OCI-LY1 (cell line): ENCODE measurements at regions not wholly inside any gene's neighbourhood (a gene's known extent, or its start where the extent isn't known, plus 50 kb on each side); places are given as distances from the start of the nearest gene placed in this dataset.

ENCODE experiments used
- H2AFZ ChIP-seq: fragments of 200-600 bp; sonication (generic), shearing (Covaris generic); 2 replicates; pipeline ENCODE4 v1.6.0; 2014; ENCODE audit warnings: antibody characterized with exemption, mild to moderate bottlenecking, low read length
- H3F3A ChIP-seq: fragments of 200-600 bp; sonication (generic), shearing (Covaris generic); 2 replicates; pipeline ENCODE4 v1.6.0; 2014; ENCODE audit warnings: mild to moderate bottlenecking, antibody characterized with exemption, low read length, moderate library complexity; ENCODE audit not compliant: insufficient read depth
- H3K27ac ChIP-seq: fragments of 200-600 bp; sonication (generic); 2 replicates; pipeline ENCODE4 v1.5.1; 2014; ENCODE audit warnings: low read length, mixed run types, mild to moderate bottlenecking, low read depth; ENCODE audit not compliant: poor library complexity, severe bottlenecking
- H3K27me3 ChIP-seq: fragments of 200-600 bp; sonication (generic); 2 replicates; pipeline ENCODE4 v1.6.0; 2014; ENCODE audit warnings: antibody characterized with exemption, mild to moderate bottlenecking, low read length, moderate library complexity; ENCODE audit not compliant: insufficient read depth
- H3K36me3 ChIP-seq: fragments of 200-600 bp; sonication (generic); 2 replicates; pipeline ENCODE4 v1.6.1; 2014; ENCODE audit warnings: mild to moderate bottlenecking, antibody characterized with exemption, low read length, moderate library complexity, mixed read lengths; ENCODE audit not compliant: insufficient read depth
- H3K4me1 ChIP-seq: fragments of 200-600 bp; sonication (generic); 2 replicates; pipeline ENCODE4 v1.5.1; 2014; ENCODE audit warnings: mild to moderate bottlenecking, low read length, moderate library complexity; ENCODE audit not compliant: insufficient read depth, severe bottlenecking
- H3K4me2 ChIP-seq: fragments of 200-600 bp; sonication (generic), shearing (Covaris generic); 2 replicates; pipeline ENCODE4 v1.6.1; 2014; ENCODE audit warnings: low read length
- H3K4me3 ChIP-seq: fragments of 200-600 bp; sonication (generic); 2 replicates; pipeline ENCODE4 v1.5.1; 2014; ENCODE audit warnings: low read length, low read depth, mild to moderate bottlenecking, mixed read lengths; ENCODE audit not compliant: poor library complexity, severe bottlenecking
- H3K79me2 ChIP-seq: fragments of 200-600 bp; shearing (Covaris generic); 2 replicates; pipeline ENCODE4 v1.6.1; 2016; ENCODE audit warnings: mixed run types, low read length, mixed read lengths; ENCODE audit not compliant: insufficient read depth
- H3K9ac ChIP-seq: fragments of 200-600 bp; sonication (generic), shearing (Covaris generic); 2 replicates; pipeline ENCODE4 v1.6.1; 2014; ENCODE audit warnings: mild to moderate bottlenecking, low read length, mixed read lengths
- H3K9me2 ChIP-seq: fragments of 200-600 bp; sonication (generic), shearing (Covaris generic); 2 replicates; pipeline ENCODE4 v1.6.1; 2014; ENCODE audit warnings: low read depth, mild to moderate bottlenecking, low read length, mixed read lengths
- H3K9me3 ChIP-seq: fragments of 200-600 bp; shearing (Covaris generic); 2 replicates; pipeline ENCODE4 v1.6.1; 2014; ENCODE audit warnings: low read length, mixed read lengths
- H4K20me1 ChIP-seq: fragments of 200-600 bp; sonication (generic), shearing (Covaris generic); 2 replicates; pipeline ENCODE4 v1.6.0; 2016; ENCODE audit warnings: mild to moderate bottlenecking, low read length; ENCODE audit not compliant: insufficient read depth
- CTCF ChIP-seq: fragments of 200-600 bp; sonication (generic), shearing (Covaris generic); IDR thresholded peaks from 2 replicates; pipeline ENCODE4 v1.5.1; 2017; ENCODE audit warnings: mild to moderate bottlenecking, antibody characterized with exemption, low read length, moderate library complexity, mixed read lengths
- EZH2 ChIP-seq: fragments of 200-600 bp; sonication (generic), shearing (Covaris generic); IDR thresholded peaks from 2 replicates; pipeline ENCODE4 v1.8.0; 2017; ENCODE audit warnings: borderline replicate concordance, mixed run types, mild to moderate bottlenecking, antibody characterized with exemption, low read length, moderate library complexity, mixed read lengths

GRCh38 chr3:5545719-5546118 lies 358.2 kb downstream of the EDEM1 start:
- Histone ChIP-seq H3K36me3 (no peaks in the 10 kb centered on the region), H4K20me1 (no peaks in the 10 kb centered on the region), H3K4me2 (no peak overlapping the region), H3K4me3 (no peak overlapping the region), H3K79me2 (no peaks in the 10 kb centered on the region), H3K4me1 (no peaks in the 10 kb centered on the region), H3F3A (no peaks in the 10 kb centered on the region), H2AFZ (no peak overlapping the region), H3K27ac (no peak overlapping the region), H3K9me2 (no peaks in the 10 kb centered on the region), H3K9me3 (no peaks in the 10 kb centered on the region), H3K9ac (no peak overlapping the region), H3K27me3 (no peaks in the 10 kb centered on the region)
- TF ChIP-seq CTCF, result no peak
- no peak for TF ChIP-seq EZH2

- no peaks in the 10 kb centered on the region for H3K4me1 ChIP-seq
- H3K36me3 ChIP-seq, result no peaks in the 10 kb centered on the region
- H3K27ac ChIP-seq, result no peak overlapping the region
- no peak overlapping the region for H3K4me2 ChIP-seq
- no peaks in the 10 kb centered on the region for H3K79me2 ChIP-seq
- H3F3A ChIP-seq, result no peaks in the 10 kb centered on the region
- H3K4me3 ChIP-seq, result no peak overlapping the region
- TF ChIP-seq EZH2 (no peak), CTCF (no peak)
- no peaks in the 10 kb centered on the region for H3K27me3 ChIP-seq
- no peaks in the 10 kb centered on the region for H3K9me2 ChIP-seq
- no peaks in the 10 kb centered on the region for H4K20me1 ChIP-seq
- no peak overlapping the region for H2AFZ ChIP-seq
- H3K9me3 ChIP-seq, result no peaks in the 10 kb centered on the region
- no peak overlapping the region for H3K9ac ChIP-seq
These were observed 365.7 kb downstream of the EDEM1 start for GRCh38 chr3:5553203-5553602.

- no peaks in the 10 kb centered on the region for H4K20me1 ChIP-seq
- H3K4me3 ChIP-seq, result no peak overlapping the region
- H3K27me3 ChIP-seq, result no peaks in the 10 kb centered on the region
- no peak overlapping the region for H2AFZ ChIP-seq
- no peak for TF ChIP-seq EZH2
- no peak for TF ChIP-seq CTCF
- H3K36me3 ChIP-seq, result no peaks in the 10 kb centered on the region
- no peaks in the 10 kb centered on the region for H3K79me2 ChIP-seq
- no peak overlapping the region for H3K9ac ChIP-seq
- H3K4me1 ChIP-seq, result no peaks in the 10 kb centered on the region
- no peaks in the 10 kb centered on the region for H3K9me2 ChIP-seq
- no peak overlapping the region for H3K27ac ChIP-seq
- no peaks in the 10 kb centered on the region for H3K9me3 ChIP-seq
- no peak overlapping the region for H3K4me2 ChIP-seq
- no peaks in the 10 kb centered on the region for H3F3A ChIP-seq
These were observed 366.8 kb downstream of the EDEM1 start for GRCh38 chr3:5554245-5554747.
